Tibial nerve (tissue), 4 donors: ENCODE measurements at regions not wholly inside any gene's neighbourhood (a gene's known extent, or its start where the extent isn't known, plus 50 kb on each side); places are given as distances from the start of the nearest gene placed in this dataset.

Source experiments
- EP300 ChIP-seq, 2 donors: sonication (generic); formaldehyde crosslinking; IDR thresholded peaks; one replicate each; pipeline ENCODE4 v1.6.1; 2017; ENCODE audit warnings: antibody characterized with exemption in 2 of 2, mild to moderate bottlenecking in 1 of 2
- POLR2A ChIP-seq, 2 donors: fragments of 450-650 bp; IDR thresholded peaks; one replicate each; pipeline ENCODE4 v1.6.1; 2017; ENCODE audit warnings: antibody characterized with exemption in 2 of 2, mild to moderate bottlenecking in 2 of 2, moderate library complexity in 2 of 2
- TF ChIP-seq, protein P1 (sequence below), 5 experiments: fragments of 200-600 bp in 3 of 5; fragments of 450-650 bp in 2 of 5; sonication (generic) in 3 of 5; IDR thresholded peaks; one replicate each; pipeline ENCODE4 v1.5.1; 2016 to 2019; ENCODE audit warnings: antibody characterized with exemption in 5 of 5, mild to moderate bottlenecking in 3 of 5, moderate library complexity in 2 of 5

DNA sequence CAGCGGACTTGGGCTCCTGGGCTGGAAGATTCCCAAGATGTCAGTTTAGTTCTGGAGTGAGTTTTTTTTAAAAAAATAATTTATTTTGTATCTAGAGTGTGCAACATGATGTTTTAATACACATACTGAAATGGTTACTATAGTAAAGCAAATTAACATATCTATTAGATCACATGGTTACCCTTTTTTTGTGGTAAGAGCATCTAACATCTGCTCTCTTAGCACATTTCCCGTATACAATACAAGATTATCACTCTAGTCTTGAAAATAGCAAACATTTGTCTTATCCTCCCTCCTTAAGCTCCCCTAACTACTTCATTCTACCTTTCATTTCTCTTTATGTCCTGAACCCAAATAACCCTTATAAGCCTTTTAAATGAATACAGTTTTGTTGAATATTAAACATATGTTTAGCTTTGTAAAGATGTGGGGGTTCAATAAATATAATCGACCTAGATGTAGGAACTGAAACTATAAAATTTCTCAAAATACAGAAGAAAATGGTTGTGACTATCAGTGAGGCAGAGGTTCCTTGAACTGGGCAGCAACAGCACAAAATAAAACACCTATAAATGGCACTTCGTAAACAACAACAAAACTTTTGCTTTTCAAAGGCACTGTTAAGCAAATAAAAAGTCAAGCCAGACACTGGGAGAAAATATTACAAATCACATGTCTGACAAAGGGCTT, 466.6 kb downstream of the FGF9 start:
- TF ChIP-seq, protein P1, sequence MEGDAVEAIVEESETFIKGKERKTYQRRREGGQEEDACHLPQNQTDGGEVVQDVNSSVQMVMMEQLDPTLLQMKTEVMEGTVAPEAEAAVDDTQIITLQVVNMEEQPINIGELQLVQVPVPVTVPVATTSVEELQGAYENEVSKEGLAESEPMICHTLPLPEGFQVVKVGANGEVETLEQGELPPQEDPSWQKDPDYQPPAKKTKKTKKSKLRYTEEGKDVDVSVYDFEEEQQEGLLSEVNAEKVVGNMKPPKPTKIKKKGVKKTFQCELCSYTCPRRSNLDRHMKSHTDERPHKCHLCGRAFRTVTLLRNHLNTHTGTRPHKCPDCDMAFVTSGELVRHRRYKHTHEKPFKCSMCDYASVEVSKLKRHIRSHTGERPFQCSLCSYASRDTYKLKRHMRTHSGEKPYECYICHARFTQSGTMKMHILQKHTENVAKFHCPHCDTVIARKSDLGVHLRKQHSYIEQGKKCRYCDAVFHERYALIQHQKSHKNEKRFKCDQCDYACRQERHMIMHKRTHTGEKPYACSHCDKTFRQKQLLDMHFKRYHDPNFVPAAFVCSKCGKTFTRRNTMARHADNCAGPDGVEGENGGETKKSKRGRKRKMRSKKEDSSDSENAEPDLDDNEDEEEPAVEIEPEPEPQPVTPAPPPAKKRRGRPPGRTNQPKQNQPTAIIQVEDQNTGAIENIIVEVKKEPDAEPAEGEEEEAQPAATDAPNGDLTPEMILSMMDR (IDR thresholded peaks at IDR 0.05): no peak
- TF ChIP-seq POLR2A (IDR thresholded peaks at IDR 0.05) (no peak), EP300 (IDR thresholded peaks at IDR 0.05) (no peak)
